Neural progenitor cell (in vitro differentiated cells): ENCODE measurements at regions not wholly inside any gene's neighbourhood (a gene's known extent, or its start where the extent isn't known, plus 50 kb on each side); places are given as distances from the start of the nearest gene placed in this dataset.

ENCODE experiments used
- DNase-seq: peaks from one replicate; pipeline ENCODE4 v3.0.0-alpha.2; 2016; ENCODE audit warnings: low spot score
- H2AFZ ChIP-seq: fragments of 200-600 bp; sonication (generic); replicated peaks from 2 replicates; pipeline ENCODE4 v1.6.1; 2016; ENCODE audit warnings: antibody characterized with exemption
- H3F3A ChIP-seq: fragments of 200-600 bp; sonication (generic); 2 replicates; pipeline ENCODE4 v1.6.1; 2016; ENCODE audit warnings: antibody characterized with exemption, low read depth
- H3K27ac ChIP-seq: fragments of 200-600 bp; sonication (generic); 2 replicates; pipeline ENCODE4 v1.5.1; 2016; ENCODE audit warnings: mild to moderate bottlenecking
- H3K27me3 ChIP-seq: fragments of 200-600 bp; sonication (generic); 2 replicates; pipeline ENCODE4 v1.6.1; 2016; ENCODE audit warnings: mild to moderate bottlenecking, moderate library complexity
- H3K36me3 ChIP-seq: fragments of 200-600 bp; sonication (generic); 2 replicates; pipeline ENCODE4 v1.5.1; 2016
- H3K4me1 ChIP-seq: fragments of 200-600 bp; sonication (generic); 2 replicates; pipeline ENCODE4 v1.6.1; 2016; ENCODE audit warnings: mixed run types
- H3K4me2 ChIP-seq: fragments of 200-600 bp; sonication (generic); 2 replicates; pipeline ENCODE4 v1.6.1; 2016
- H3K4me3 ChIP-seq: fragments of 200-600 bp; sonication (generic); 2 replicates; pipeline ENCODE4 v1.5.1; 2016
- H3K79me2 ChIP-seq: fragments of 200-600 bp; sonication (generic); 2 replicates; pipeline ENCODE4 v1.6.1; 2016; ENCODE audit warnings: low read depth
- H3K9ac ChIP-seq: fragments of 200-600 bp; sonication (generic); 2 replicates; pipeline ENCODE4 v1.6.1; 2016
- H3K9me3 ChIP-seq: fragments of 200-600 bp; sonication (generic); 2 replicates; pipeline ENCODE4 v1.5.1; 2016; ENCODE audit warnings: low read depth
- H4K20me1 ChIP-seq: fragments of 200-600 bp; sonication (generic); 2 replicates; pipeline ENCODE4 v1.6.1; 2016; ENCODE audit warnings: low read depth
- H3K27ac Mint-ChIP-seq: 3 replicates; pipeline ENCODE4 v1.8.0; 2021; ENCODE audit warnings: mixed read lengths
- H3K27me3 Mint-ChIP-seq: 2 replicates; pipeline ENCODE4 v1.8.0; 2022; ENCODE audit warnings: low read depth, mild to moderate bottlenecking, inconsistent platforms, moderate library complexity, mixed read lengths; ENCODE audit not compliant: insufficient read depth
- H3K36me3 Mint-ChIP-seq: 3 replicates; pipeline ENCODE4 v1.8.0; 2021; ENCODE audit warnings: mixed read lengths
- H3K4me1 Mint-ChIP-seq: 3 replicates; pipeline ENCODE4 v1.8.0; 2021; ENCODE audit warnings: mixed read lengths
- H3K4me3 Mint-ChIP-seq: 3 replicates; pipeline ENCODE4 v1.8.0; 2021; ENCODE audit warnings: mild to moderate bottlenecking, moderate library complexity, mixed read lengths
- H3K9me3 Mint-ChIP-seq: 3 replicates; pipeline ENCODE4 v1.8.0; 2020; ENCODE audit warnings: mixed read lengths
- EZH2 ChIP-seq: fragments of 200-600 bp; sonication (generic); IDR thresholded peaks from 2 replicates; pipeline ENCODE4 v1.6.1; 2017; ENCODE audit warnings: antibody characterized with exemption, mild to moderate bottlenecking, moderate library complexity
- EZH2phosphoT487 ChIP-seq: fragments of 200-600 bp; sonication (generic); IDR thresholded peaks from 2 replicates; pipeline ENCODE4 v1.6.1; 2017; ENCODE audit warnings: antibody characterized with exemption
- TF ChIP-seq, protein P1 (sequence below): fragments of 200-600 bp; sonication (generic); IDR thresholded peaks from 2 replicates; pipeline ENCODE4 v1.5.1; 2017; ENCODE audit warnings: antibody characterized with exemption, mild to moderate bottlenecking

GRCh38 chr2:120999377-121000097, 263.9 kb downstream of the GLI2 start:
- H3K36me3 Mint-ChIP-seq: peaks cover 1% of the 10 kb centered on the region
- Histone ChIP-seq H3K4me1 (no peaks in the 10 kb centered on the region), H2AFZ (no peak overlapping the region), H3K4me2 (no peak overlapping the region), H3K9ac (no peak overlapping the region), H3F3A (no peaks in the 10 kb centered on the region), H3K27me3 (no peaks in the 10 kb centered on the region), H3K27ac (no peak overlapping the region), H3K36me3 (no peaks in the 10 kb centered on the region), H3K4me3 (no peak overlapping the region), H3K79me2 (no peaks in the 10 kb centered on the region), H3K9me3 (no peaks in the 10 kb centered on the region), H4K20me1 (no peaks in the 10 kb centered on the region)
- TF ChIP-seq, protein P1, sequence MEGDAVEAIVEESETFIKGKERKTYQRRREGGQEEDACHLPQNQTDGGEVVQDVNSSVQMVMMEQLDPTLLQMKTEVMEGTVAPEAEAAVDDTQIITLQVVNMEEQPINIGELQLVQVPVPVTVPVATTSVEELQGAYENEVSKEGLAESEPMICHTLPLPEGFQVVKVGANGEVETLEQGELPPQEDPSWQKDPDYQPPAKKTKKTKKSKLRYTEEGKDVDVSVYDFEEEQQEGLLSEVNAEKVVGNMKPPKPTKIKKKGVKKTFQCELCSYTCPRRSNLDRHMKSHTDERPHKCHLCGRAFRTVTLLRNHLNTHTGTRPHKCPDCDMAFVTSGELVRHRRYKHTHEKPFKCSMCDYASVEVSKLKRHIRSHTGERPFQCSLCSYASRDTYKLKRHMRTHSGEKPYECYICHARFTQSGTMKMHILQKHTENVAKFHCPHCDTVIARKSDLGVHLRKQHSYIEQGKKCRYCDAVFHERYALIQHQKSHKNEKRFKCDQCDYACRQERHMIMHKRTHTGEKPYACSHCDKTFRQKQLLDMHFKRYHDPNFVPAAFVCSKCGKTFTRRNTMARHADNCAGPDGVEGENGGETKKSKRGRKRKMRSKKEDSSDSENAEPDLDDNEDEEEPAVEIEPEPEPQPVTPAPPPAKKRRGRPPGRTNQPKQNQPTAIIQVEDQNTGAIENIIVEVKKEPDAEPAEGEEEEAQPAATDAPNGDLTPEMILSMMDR: no peak
- TF ChIP-seq EZH2 (no peak), EZH2phosphoT487 (no peak)
- H3K4me1 Mint-ChIP-seq: no peaks in the 10 kb centered on the region
- H3K27ac Mint-ChIP-seq: no peak overlapping the region
- H3K4me3 Mint-ChIP-seq: no peak overlapping the region
- H3K9me3 Mint-ChIP-seq: no peaks in the 10 kb centered on the region
- DNase-seq: no peak
- H3K27me3 Mint-ChIP-seq: peaks cover 3% of the 10 kb centered on the region

GRCh38 chr2:121000804-121001203, 265.1 kb downstream of the GLI2 start:
- Histone ChIP-seq H3K79me2 (no peaks in the 10 kb centered on the region), H3K9me3 (no peaks in the 10 kb centered on the region), H4K20me1 (no peaks in the 10 kb centered on the region), H2AFZ (no peak overlapping the region), H3K4me1 (no peaks in the 10 kb centered on the region), H3F3A (no peaks in the 10 kb centered on the region), H3K27me3 (no peaks in the 10 kb centered on the region), H3K4me2 (no peak overlapping the region), H3K9ac (no peak overlapping the region), H3K27ac (no peak overlapping the region), H3K36me3 (no peaks in the 10 kb centered on the region), H3K4me3 (no peak overlapping the region)
- peaks cover 5% of the 10 kb centered on the region for H3K27me3 Mint-ChIP-seq
- DNase-seq: no peak
- no peaks in the 10 kb centered on the region for H3K36me3 Mint-ChIP-seq
- H3K4me3 Mint-ChIP-seq: no peak overlapping the region
- TF ChIP-seq EZH2 (no peak), EZH2phosphoT487 (no peak)
- TF ChIP-seq, protein P1: no peak
- no peak overlapping the region for H3K27ac Mint-ChIP-seq
- no peaks in the 10 kb centered on the region for H3K4me1 Mint-ChIP-seq
- no peaks in the 10 kb centered on the region for H3K9me3 Mint-ChIP-seq

GRCh38 chr2:121001641-121002040, 266.0 kb downstream of the GLI2 start:
- no peaks in the 10 kb centered on the region for H3K9me3 Mint-ChIP-seq
- Histone ChIP-seq H3K9me3 (no peaks in the 10 kb centered on the region), H3K36me3 (no peaks in the 10 kb centered on the region), H3K27ac (no peak overlapping the region), H3K9ac (no peak overlapping the region), H2AFZ (no peak overlapping the region), H3K27me3 (no peaks in the 10 kb centered on the region), H3K79me2 (no peaks in the 10 kb centered on the region), H3K4me3 (no peak overlapping the region), H3F3A (no peaks in the 10 kb centered on the region), H3K4me1 (no peaks in the 10 kb centered on the region), H3K4me2 (no peak overlapping the region), H4K20me1 (no peaks in the 10 kb centered on the region)
- TF ChIP-seq, protein P1: no peak
- no peak for TF ChIP-seq EZH2phosphoT487
- no peak for TF ChIP-seq EZH2
- H3K4me1 Mint-ChIP-seq: no peaks in the 10 kb centered on the region
- peak overlapping the region; percentile 9 for H3K4me3 Mint-ChIP-seq
- no peaks in the 10 kb centered on the region for H3K36me3 Mint-ChIP-seq
- peaks cover 5% of the 10 kb centered on the region for H3K27me3 Mint-ChIP-seq
- no peak overlapping the region for H3K27ac Mint-ChIP-seq
- no peak for DNase-seq
